ENCODE measurements at regions not wholly inside any gene's neighbourhood (a gene's known extent, or its start where the extent isn't known, plus 50 kb on each side); places are given as distances from the start of the nearest gene placed in this dataset.
"Not testable (repeated sequence)": the region's sequence is repeated elsewhere in the genome, so short reads cannot be mapped to it uniquely, and the experiment has no call there.

GRCh38 chr6:80988286-80988685, 764.2 kb downstream of the TENT5A start:
- DNase-seq, result no peak

DNA sequence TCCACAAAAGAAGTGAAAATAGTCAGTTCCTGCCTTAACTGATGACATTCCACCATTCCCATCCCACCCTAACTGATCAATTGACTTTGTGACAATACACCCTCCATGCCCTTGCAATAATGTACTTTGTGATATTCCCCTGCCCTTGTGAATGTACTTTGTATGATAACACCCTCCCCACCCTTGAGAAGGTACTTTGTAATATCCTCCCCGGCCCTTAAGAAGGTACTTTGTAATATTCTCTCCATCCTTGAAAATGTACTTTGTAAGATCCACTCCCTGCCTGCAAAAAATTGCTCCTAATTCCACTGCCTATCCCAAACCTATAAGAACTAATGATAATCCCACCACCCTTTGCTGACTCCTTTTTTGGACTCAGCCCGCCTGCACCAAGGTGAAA, 771.3 kb downstream of the TENT5A start:
- not testable (repeated sequence) for DNase-seq

DNA sequence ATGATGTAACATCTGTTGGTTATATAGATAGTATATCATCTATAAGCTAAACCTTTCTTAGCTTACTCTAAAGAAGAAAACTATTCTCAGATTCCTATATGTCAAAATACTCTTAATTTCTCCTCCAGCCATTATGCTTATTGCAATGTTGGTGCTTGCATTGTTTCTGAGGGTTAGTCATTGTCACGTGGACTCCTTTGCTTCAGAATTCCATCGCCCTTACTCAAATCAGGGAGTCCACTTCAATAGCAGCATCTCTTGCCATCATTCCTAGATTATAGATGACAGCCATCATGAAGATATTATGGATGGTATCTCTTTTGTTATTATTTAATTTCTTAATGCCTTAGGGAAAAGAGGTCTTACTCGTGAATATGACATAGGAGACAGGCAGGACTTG, 776.1 kb downstream of the TENT5A start:
- DNase-seq, result no peak

- DNase-seq, result no peak
Measured at GRCh38 chr6:80974579-80974978, 777.9 kb downstream of the TENT5A start.

DNA sequence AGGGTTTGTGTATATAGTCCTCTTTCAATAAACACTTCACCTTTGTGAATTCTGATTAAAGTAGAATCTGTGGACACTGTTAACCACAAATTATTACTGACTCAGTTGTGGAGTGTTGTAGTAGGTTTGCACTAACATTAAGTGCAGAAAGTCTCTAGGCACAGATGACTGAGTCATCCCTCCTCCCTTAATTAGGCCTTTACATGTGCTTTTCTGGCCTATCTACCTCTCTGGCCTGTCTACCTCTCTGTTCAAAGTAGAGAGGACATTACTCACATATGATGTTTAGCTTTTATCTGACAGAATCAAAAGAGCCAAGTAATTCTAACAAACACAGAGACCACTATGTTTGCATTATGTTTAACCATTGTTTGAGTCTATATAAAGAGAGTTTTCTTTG, 783.0 kb downstream of the TENT5A start:
- peak; percentile 15 for DNase-seq

GRCh38 chr6:80967609-80968008, 784.9 kb downstream of the TENT5A start:
- DNase-seq, result no peak

DNA sequence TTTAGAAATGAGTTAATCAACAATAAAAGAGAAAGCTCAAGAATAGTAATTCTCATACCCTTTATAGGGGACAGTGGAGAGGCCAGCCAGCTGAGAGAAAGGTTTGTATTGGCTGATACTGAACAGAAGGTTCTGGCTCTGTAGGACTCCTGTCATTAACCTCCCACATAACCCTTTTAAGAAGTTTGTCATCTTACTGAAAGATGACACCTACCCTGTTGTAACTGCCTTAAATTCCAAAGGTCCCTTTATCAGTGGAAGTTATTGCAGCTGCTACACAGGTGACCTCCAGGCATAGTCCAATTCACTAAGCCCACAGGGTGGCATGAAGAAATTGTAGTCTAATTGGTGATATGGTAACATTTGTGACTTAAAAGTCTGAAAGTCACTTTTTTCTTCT, 790.1 kb downstream of the TENT5A start:
- no peak for DNase-seq

- no peak for DNase-seq
Measured at GRCh38 chr6:80961166-80961565, 791.3 kb downstream of the TENT5A start.

GRCh38 chr6:80959034-80959433, 793.4 kb downstream of the TENT5A start:
- peak; percentile 46 for DNase-seq

DNA sequence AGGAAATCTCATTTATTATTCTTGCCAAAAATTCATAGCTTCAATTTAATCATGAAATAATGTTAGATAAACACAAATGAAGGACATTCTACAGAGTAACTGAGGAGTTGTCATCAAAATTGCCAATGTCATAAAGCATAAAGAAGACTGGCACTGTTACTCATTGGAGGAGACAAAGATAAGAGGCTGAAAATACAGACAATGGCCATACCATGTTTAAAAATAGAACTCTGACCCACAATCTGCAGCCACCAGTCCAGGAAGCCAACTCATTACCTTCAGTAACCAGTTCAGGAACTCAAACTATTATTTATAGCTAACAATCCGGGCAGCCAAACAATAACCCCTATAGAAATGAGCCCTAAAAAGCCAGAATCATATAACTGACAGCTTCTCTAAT, 795.6 kb downstream of the TENT5A start:
- no peak for DNase-seq

DNA sequence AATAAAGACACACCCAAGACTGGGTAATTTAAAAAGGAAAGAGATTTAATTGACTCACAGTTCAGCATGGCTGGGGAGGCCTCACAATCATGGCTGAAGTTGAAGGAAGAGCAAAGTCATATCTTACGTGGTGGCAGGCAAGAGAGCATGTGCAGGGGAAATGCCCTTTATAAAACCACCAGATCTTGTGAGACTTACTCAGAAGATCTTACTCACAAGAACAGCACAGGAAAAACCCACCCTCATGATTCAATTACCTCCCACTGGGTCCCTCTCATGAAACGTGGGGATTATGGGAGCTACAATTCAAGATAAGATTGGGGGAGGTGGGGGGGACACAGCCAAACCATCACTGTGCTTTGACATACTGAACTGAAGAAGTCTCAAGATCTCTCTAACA, 800.0 kb downstream of the TENT5A start:
- not testable (repeated sequence) for DNase-seq

- no peak for DNase-seq
Measured at GRCh38 chr6:80946402-80946801, 806.1 kb downstream of the TENT5A start.

GRCh38 chr6:80942911-80943310, 809.6 kb downstream of the TENT5A start:
- no peak for DNase-seq

DNA sequence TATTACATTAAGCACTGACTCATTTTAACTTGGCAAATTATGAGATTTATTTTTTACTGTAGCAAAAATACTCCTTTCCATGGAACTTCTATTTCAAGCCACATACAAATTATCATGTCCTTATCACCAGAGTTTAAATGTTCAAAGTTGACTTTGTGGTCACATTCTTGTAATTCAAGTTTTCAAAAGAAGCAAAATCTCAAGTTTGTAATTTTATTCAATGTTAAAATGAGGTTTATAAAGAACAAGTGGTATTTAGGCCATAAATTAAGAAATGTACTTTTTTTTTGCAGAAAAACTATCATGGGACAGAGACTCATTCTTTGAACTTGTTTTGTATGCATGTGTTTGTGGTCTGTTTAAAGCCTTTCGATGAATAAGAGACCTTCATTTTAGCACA, 811.5 kb downstream of the TENT5A start:
- peak; percentile 52 for DNase-seq

DNA sequence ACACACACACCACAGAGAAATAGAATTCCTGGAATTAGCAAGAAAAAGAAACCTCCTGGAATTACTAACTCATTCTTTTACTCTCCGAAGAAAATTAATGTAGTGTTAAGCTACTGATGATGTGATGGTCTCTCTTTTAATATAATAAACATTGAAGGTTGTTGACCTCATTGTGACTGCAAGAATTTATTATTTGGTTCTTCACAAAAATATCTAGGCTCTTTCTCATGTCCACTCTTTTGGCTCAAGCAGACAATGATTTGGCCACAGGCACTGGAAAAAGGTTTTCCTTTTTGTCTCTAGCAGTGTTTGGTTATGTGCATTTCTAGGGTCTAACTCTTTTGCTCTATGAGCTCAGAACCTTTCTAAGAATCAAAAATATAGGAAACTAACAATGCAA, 811.9 kb downstream of the TENT5A start:
- DNase-seq, result peak; percentile 77

- no peak for DNase-seq
Measured at GRCh38 chr6:80939898-80940297, 812.6 kb downstream of the TENT5A start.

DNA sequence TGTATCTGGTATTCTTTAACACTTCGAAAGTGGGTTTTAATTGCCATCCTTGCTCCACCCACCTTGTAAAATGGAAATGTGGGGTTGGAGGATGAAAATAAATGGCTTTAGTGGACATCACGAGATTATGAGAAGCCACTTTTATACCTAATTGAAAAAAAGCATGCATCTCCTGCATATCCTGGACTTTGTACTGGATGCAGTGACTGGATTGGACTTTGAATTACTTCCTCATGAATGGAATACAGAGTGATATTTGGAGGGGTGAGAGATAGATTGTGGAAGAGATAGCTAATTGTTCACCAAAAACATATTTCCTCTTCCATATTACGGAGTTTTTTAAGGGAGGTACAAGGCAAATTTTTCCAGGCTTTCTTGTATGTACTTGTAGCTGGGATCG, 813.0 kb downstream of the TENT5A start:
- DNase-seq, result no peak

DNA sequence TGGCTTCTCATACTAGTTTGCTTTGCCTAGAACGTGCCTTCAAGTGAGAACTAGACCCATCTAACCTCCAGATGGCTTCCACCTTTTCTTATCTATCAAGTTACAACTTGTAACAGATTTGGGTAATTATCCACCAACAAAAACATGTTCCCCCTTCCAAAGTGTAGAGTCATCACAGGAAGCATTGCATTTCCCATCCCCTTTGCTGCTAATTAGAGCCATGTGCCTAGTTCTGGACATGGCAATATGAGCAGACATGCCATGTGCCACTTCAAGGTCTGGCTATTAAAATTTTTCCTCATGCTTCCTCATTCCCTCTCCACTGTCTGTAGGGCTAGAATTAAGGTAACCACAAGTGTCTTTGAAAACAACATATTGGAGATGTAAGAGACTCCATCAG, 814.4 kb downstream of the TENT5A start:
- peak; percentile 28 for DNase-seq

DNA sequence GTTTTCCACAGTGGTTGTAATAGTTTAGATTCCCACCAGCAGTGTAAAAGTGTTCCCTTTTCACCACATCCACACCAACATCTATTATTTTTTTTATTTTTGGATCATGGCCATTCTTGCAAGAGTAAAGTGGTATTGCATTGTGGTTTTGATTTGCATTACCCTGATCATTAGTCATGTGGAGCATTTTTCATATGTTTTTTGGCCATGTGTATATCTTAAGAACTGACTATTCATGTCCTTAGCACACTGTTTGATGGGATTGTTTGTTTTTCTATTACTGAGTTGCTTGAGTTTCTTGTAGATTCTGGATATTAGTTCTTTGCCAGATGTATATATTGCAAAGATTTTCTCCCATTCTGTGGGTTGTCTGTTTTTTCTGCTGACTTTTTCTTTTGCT, 820.1 kb downstream of the TENT5A start:
- DNase-seq, result peak; percentile 86

DNA sequence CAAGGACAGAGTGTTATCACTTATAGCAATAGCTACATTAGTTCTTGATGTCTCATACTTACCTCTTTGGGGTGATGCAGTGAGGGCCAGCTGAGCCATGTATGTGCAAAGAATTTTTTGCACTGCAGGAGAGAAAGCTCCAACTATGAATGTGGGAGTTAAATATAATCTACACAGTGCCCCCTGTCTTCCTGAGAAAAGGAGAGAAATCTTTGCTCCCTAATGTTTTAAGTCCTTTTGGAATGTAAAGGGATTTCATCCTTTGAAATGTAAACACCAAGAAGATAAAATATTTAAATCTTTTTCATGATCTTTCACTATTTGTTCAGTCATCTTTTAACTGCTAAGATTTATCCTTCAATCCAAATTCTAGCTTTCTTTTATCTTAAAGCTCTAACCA, 822.1 kb downstream of the TENT5A start:
- no peak for DNase-seq

DNA sequence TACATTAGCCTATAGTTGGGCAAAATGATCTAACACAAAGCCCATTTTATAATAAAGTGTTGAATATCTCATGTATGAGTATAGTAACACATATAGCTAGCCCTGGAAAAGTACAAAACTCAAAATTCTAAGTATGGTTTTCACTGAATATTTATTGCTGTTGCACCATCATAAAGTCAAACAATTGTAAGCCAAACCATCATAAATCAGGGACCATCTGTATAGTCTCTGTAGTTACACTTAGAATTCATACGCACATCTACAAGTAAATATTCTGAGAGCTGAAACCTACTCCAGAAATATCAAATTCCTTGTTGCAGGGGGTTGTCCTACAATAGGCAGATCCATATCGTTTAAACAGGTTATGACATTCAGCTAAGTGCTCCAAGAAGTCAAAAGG, 817.3 kb downstream of the BCKDHB start:
- no peak for DNase-seq

GRCh38 chr6:80922916-80923455, 816.5 kb downstream of the BCKDHB start:
- DNase-seq, result no peak

DNA sequence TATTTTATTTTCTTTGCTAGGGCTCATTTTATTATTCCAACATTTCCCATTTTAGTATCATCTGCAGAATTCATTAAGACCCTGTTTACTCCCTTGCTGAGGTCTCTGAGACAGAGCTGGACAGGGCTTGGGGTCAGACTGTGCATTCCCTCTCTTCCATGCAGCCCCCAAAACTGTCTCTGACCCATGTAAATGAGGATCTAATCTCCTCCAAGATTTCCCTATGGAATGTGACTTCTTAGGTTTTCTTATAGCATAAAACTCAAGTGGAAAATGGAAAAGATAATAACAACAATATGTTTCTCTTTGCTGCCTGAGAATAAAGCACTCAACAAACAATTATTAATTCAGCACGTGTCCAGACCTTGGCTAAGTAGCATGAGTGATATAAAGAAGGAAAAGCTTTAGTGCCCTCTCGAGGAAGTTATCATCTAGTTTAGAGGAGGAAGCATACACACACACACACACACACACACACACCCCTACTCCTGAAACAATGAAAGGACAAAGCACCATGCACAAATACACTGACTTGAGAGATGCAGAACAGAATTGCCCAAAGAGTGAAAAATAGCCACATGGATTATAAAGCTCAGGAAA, 815.5 kb downstream of the BCKDHB start:
- peak; percentile 5 for DNase-seq

DNA sequence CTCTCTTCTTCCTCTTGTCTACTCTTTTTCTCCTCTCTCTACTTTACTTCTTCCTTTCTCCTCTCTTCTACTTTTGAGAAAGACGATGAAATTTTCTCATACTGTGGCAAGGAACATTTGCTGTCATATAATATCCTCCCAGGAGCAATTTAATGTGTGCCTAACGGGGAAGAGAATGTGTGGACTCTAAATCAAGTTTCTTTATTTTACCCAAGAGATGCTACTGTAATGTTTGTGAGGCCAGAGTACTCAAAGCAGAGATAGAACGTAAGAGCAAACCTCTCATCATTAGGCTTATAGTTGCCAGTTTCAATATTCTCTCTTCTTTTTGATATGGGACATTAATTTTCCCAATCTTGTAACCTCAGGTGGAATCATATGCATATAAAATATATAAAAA, 801.4 kb downstream of the BCKDHB start:
- DNase-seq, result no peak

- no peak for DNase-seq
Measured at GRCh38 chr6:80903711-80904110, 797.2 kb downstream of the BCKDHB start.
